Fibroblast of mammary gland (primary cell): ENCODE measurements at regions not wholly inside any gene's neighbourhood (a gene's known extent, or its start where the extent isn't known, plus 50 kb on each side); places are given as distances from the start of the nearest gene placed in this dataset.
"Not testable (repeated sequence)": the region's sequence is repeated elsewhere in the genome, so short reads cannot be mapped to it uniquely, and the experiment has no call there.

Experiments used
- DNase-seq: peaks from one replicate; pipeline ENCODE4 v3.0.0-alpha.2; 2010; ENCODE audit warnings: low read depth
- H3K4me3 ChIP-seq: 2 replicates; pipeline ENCODE4 v1.5.1; 2011; ENCODE audit warnings: low read depth, mild to moderate bottlenecking, low read length, moderate library complexity; ENCODE audit not compliant: control insufficient read depth
- TF ChIP-seq, protein P1 (sequence below): conservative IDR thresholded peaks from 2 replicates; pipeline ENCODE4 v1.5.1; 2011; ENCODE audit warnings: low read depth, low read length, inconsistent platforms; ENCODE audit not compliant: control insufficient read depth, insufficient read depth

DNA sequence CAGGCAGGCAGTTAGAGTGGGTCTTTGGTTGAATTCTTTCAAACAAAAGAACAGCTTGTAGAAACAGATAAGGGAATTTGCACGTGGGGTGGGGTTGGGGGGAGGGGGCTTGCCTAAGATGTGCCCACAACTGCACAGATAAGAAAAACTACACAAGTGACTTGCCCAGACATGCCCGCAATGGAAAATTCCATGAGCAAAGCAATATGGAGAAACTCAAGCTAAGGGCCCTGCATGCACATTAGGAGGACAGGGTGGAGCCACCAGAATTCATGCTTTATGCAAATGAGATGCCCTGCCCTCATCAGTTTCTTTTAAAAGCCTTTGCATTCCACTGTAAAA is 755.6 kb upstream of the MIR17HG start:
- DNase-seq: no peak
- H3K4me3 ChIP-seq: no peak overlapping the region
- TF ChIP-seq, protein P1, sequence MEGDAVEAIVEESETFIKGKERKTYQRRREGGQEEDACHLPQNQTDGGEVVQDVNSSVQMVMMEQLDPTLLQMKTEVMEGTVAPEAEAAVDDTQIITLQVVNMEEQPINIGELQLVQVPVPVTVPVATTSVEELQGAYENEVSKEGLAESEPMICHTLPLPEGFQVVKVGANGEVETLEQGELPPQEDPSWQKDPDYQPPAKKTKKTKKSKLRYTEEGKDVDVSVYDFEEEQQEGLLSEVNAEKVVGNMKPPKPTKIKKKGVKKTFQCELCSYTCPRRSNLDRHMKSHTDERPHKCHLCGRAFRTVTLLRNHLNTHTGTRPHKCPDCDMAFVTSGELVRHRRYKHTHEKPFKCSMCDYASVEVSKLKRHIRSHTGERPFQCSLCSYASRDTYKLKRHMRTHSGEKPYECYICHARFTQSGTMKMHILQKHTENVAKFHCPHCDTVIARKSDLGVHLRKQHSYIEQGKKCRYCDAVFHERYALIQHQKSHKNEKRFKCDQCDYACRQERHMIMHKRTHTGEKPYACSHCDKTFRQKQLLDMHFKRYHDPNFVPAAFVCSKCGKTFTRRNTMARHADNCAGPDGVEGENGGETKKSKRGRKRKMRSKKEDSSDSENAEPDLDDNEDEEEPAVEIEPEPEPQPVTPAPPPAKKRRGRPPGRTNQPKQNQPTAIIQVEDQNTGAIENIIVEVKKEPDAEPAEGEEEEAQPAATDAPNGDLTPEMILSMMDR: no peak

DNA sequence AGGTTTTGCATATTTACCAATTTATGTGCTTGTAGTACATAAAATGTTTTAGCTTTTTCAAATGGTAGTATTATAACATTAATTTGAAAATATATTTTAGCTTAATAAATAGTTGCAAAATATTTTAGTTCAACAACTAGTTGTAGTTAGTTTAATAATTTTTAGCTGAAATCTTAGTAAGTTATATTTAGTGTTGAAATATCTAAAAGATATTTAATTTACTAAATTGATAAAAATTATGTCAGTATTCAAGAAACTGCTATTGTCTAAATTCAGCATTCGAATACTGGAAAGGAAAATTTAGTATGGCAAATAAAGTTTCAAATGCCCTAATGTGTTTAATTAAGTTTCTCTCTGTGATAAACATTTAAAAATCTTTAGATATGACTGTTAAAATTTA is 754.5 kb upstream of the MIR17HG start:
- H3K4me3 ChIP-seq: no peak overlapping the region
- TF ChIP-seq, protein P1: no peak
- no peak for DNase-seq

DNA sequence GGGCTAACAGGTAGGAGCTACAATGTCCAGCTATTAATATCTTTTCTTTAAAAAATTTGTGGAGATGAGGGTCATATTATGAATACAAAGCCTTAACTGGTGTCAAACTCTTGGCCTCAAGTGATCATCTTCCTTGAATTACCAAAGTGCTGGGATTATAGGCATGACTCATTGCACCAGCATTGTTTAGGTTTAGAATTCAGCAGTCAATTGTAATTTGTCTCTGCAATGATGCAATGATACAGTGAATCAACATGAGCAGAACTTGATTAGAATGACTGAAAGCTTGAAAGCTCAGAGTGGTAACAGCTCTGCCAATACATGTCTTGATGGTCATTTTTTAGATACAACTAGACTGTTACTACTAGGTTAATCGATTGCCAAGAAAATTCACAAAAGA is 752.8 kb upstream of the MIR17HG start:
- DNase-seq: peak; percentile 79
- no peak overlapping the region for H3K4me3 ChIP-seq
- TF ChIP-seq, protein P1: no peak

DNA sequence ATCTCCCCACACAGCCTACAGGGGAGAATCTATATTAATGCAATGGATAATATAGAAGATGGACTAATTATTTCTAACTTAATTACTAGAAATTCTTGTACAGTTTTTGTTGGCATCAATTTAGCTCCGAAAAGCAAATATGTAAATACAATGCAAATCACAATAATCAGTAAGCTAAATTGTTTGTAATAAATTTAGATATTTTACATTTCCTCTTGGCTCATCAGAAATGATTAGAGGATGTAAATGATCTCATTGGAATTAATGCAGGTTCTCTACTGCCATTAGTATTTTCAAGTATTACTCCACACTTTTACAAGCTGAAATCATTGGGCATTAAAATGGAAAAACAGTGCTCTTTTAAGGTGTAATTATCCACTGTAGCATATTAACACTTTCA is 741.8 kb upstream of the MIR17HG start:
- TF ChIP-seq, protein P1: no peak
- no peak for DNase-seq

DNA sequence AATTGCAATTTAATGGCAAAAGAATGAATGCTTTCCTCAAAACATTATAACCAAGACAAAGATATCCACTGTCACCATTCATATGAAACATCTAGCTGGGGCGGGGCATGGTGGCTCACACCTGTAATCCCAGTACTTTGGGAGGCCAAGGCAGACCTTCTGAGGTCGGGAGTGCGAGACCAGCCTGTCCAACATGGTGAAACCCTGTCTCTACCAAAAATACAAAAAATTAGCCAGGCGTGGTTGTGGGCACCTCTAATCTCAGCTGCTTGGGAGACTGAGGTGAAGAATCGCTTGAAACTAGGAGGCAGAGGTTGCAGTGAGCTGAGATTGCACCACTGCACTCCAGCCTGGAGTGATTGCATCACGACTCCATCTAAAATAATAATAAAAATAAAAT is 740.6 kb upstream of the MIR17HG start:
- DNase-seq, H3K4me3 ChIP-seq: not testable (repeated sequence)

More for the DNA sequence above, 741.8 kb upstream of the MIR17HG start:
- H3K4me3 ChIP-seq: no peak overlapping the region

DNA sequence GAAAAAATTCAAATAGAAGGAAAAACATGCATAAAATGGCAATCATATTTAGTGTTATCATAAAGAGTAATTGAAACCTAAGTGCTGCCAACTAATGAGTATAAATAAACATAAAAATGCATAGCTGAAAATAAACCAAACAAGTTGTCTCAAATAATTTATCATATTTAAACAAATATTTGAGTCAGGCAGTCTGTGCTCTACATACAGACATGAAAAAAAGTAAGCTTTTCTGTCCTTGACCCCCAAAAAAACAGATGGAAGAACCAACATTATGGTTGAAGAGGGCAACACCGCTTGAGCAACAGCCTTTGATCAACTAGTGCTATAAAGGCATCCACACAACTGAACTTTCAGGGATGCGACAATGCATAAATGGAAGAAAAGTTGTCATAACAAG is 735.1 kb upstream of the MIR17HG start:
- H3K4me3 ChIP-seq: no peak overlapping the region
- DNase-seq: no peak
- TF ChIP-seq, protein P1: no peak

DNA sequence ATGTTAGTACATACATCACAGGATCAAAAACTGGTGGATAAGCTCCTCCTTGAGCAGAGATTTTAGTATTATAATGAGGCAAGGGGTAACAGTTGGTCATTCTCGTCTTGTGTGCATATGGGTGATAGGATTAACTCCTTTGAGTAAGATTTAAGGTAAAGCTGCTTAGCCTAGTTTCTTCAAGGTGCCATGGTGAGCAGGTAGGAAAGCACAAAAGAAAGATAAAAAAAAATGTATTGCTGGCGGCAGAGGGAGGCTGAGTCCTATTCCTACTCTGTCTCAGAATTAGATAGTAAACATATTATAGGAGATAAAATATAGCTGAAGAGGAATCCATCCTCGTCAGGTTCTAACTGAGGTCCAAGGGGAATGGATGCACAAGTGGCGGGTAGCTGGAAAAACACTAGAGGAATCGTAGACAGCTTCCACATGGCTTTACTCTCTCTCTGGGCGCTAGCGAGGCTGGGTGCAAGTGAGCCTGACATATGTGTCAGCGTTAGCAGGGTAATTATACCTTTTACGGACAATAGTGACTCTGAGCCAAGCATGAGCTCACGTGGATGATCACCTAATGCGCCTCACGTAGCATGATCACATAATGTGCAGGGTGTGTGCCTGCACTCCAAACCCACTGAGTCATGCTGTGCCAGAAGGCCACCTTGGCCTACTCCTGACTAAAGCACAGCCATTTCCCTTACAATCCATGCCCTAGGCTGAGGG is 734.3 kb upstream of the MIR17HG start:
- no peak for DNase-seq
- TF ChIP-seq, protein P1: no peak
- no peak overlapping the region for H3K4me3 ChIP-seq
